ENCODE measurements at regions not wholly inside any gene's neighbourhood (a gene's known extent, or its start where the extent isn't known, plus 50 kb on each side); places are given as distances from the start of the nearest gene placed in this dataset.

DNA sequence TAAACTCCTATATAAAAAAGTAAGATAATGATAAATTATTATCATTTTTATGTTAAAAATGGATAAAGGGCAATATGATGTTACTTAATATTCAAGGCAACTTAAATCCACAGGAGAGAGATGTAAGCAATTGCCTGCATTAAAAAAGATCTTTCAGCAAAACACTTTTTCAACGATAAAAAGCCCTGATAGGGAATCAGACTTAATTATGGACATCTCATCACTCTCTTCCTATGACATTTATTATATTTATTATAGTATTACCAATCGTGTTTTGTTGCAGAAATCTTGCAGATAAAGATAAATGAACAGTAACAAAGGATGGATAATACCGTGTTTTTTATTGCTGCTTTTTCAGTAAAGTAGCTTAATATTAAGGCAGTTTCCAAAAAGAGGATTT lies 178.5 kb downstream of the SH2D1A start:
- no peak for TF ChIP-seq FOXP2 (optimal IDR thresholded peaks at IDR 0.05; ENCODE audit: borderline replicate concordance, extremely low read depth, extremely low read length, insufficient read depth)
- no peak for TF ChIP-seq POLR2AphosphoS5 (IDR thresholded peaks at IDR 0.05; ENCODE audit: low read depth, low read length)
- TF ChIP-seq, protein P1, sequence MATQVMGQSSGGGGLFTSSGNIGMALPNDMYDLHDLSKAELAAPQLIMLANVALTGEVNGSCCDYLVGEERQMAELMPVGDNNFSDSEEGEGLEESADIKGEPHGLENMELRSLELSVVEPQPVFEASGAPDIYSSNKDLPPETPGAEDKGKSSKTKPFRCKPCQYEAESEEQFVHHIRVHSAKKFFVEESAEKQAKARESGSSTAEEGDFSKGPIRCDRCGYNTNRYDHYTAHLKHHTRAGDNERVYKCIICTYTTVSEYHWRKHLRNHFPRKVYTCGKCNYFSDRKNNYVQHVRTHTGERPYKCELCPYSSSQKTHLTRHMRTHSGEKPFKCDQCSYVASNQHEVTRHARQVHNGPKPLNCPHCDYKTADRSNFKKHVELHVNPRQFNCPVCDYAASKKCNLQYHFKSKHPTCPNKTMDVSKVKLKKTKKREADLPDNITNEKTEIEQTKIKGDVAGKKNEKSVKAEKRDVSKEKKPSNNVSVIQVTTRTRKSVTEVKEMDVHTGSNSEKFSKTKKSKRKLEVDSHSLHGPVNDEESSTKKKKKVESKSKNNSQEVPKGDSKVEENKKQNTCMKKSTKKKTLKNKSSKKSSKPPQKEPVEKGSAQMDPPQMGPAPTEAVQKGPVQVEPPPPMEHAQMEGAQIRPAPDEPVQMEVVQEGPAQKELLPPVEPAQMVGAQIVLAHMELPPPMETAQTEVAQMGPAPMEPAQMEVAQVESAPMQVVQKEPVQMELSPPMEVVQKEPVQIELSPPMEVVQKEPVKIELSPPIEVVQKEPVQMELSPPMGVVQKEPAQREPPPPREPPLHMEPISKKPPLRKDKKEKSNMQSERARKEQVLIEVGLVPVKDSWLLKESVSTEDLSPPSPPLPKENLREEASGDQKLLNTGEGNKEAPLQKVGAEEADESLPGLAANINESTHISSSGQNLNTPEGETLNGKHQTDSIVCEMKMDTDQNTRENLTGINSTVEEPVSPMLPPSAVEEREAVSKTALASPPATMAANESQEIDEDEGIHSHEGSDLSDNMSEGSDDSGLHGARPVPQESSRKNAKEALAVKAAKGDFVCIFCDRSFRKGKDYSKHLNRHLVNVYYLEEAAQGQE (IDR thresholded peaks at IDR 0.05; ENCODE audit: insufficient read depth in 1 of 2, low read depth in 2 of 2, low read length in 2 of 2) = no peak
- no peak for TF ChIP-seq TAF1 (IDR thresholded peaks at IDR 0.05; ENCODE audit: borderline replicate concordance, insufficient read depth, low read length)
- TF ChIP-seq SIN3A (IDR thresholded peaks at IDR 0.05; ENCODE audit: borderline replicate concordance, insufficient read depth, low read length) = no peak

DNA sequence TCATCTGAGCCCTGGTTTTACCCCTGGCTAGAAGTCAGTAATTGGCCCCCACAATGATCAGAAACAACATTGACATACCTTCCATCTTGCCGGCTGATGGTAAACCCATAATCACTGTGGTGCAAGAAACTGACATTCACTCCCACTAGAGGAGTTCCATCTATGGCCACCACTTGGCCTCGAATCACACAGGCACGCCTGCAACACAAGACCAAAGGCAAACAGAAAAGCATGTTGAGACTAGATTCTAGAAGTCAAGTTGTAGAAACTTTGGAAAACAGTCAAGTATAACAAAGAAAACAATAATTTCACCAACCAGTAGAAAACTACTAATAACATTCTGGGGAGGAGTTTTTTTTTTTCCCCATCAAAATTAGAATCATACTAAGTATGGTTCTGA lies 183.4 kb downstream of the SH2D1A start:
- TF ChIP-seq FOXP2 (optimal IDR thresholded peaks at IDR 0.05; ENCODE audit: borderline replicate concordance, extremely low read depth, extremely low read length, insufficient read depth) (no peak), TAF1 (IDR thresholded peaks at IDR 0.05; ENCODE audit: borderline replicate concordance, insufficient read depth, low read length) (no peak), SIN3A (IDR thresholded peaks at IDR 0.05; ENCODE audit: borderline replicate concordance, insufficient read depth, low read length) (no peak), POLR2AphosphoS5 (IDR thresholded peaks at IDR 0.05; ENCODE audit: low read depth, low read length) (no peak)
- TF ChIP-seq, protein P1 (IDR thresholded peaks at IDR 0.05; ENCODE audit: insufficient read depth in 1 of 2, low read depth in 2 of 2, low read length in 2 of 2) = no peak

DNA sequence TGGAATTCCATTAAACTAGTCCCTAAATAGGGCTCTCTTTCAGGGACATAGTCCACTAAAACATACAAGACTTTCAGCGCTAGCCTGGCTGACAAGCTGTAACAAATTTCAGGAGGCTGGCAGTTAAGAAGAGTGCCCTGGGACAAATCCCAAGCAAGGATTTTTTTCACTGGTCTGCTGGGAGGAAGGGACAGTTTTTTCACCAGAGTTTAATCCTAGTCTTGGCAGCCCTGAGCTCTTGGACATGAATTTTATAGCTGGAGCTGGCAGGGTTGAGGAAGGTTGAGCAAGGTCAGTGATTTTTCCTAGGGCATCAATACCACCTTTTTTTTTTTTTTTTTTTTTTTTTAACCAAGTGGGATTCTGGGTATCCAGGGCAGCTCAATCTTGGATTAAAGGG lies 184.4 kb downstream of the SH2D1A start:
- no peak for TF ChIP-seq FOXP2 (optimal IDR thresholded peaks at IDR 0.05; ENCODE audit: borderline replicate concordance, extremely low read depth, extremely low read length, insufficient read depth)
- no peak for TF ChIP-seq TAF1 (IDR thresholded peaks at IDR 0.05; ENCODE audit: borderline replicate concordance, insufficient read depth, low read length)
- TF ChIP-seq POLR2AphosphoS5 (IDR thresholded peaks at IDR 0.05; ENCODE audit: low read depth, low read length) = no peak
- no peak for TF ChIP-seq SIN3A (IDR thresholded peaks at IDR 0.05; ENCODE audit: borderline replicate concordance, insufficient read depth, low read length)
- TF ChIP-seq, protein P1 (IDR thresholded peaks at IDR 0.05; ENCODE audit: insufficient read depth in 1 of 2, low read depth in 2 of 2, low read length in 2 of 2) = no peak

DNA sequence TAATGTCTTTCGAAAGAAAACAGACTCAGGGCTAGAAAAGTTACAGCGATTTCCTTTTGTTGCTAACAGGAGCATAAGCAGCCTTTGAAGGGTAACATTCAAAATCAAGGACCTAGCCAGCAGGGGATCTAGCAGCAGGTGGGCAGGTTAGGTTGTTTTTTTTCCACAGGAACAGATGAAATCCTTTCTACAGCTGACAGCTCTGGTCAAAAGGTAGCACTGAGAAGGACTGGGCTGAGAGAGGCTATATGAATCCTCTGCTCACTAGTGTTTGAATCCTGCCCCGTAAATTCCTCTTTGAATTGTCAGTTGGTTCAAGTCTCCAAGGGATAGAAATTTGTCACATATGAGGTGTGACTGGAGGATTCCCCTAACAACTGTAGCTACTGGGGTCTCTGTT lies 188.2 kb downstream of the SH2D1A start:
- no peak for TF ChIP-seq POLR2AphosphoS5 (IDR thresholded peaks at IDR 0.05; ENCODE audit: low read depth, low read length)
- TF ChIP-seq SIN3A (IDR thresholded peaks at IDR 0.05; ENCODE audit: borderline replicate concordance, insufficient read depth, low read length) = no peak
- TF ChIP-seq TAF1 (IDR thresholded peaks at IDR 0.05; ENCODE audit: borderline replicate concordance, insufficient read depth, low read length) = no peak
- TF ChIP-seq, protein P1 (IDR thresholded peaks at IDR 0.05; ENCODE audit: insufficient read depth in 1 of 2, low read depth in 2 of 2, low read length in 2 of 2) = no peak
- no peak for TF ChIP-seq FOXP2 (optimal IDR thresholded peaks at IDR 0.05; ENCODE audit: borderline replicate concordance, extremely low read depth, extremely low read length, insufficient read depth)

DNA sequence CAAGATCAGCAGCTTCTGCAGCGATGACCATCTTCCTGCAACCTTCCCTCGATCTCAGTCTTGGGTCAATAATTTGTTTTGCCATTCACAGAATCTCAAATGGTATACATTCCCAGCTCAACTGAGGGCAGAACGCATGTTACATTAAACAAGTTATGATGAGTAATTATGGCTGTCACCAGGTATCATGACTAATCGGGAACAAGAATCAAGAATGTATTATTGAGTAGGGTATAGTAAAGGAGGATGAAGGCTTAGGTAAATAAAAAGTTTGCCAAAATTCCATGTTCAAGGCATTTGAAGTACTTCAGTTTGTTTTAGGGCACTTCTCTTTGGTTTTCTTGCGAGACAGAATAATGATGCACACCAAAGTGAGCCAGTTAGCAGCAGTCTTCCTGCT lies 194.1 kb downstream of the SH2D1A start:
- TF ChIP-seq FOXP2 (optimal IDR thresholded peaks at IDR 0.05; ENCODE audit: borderline replicate concordance, extremely low read depth, extremely low read length, insufficient read depth) = no peak
- TF ChIP-seq TAF1 (IDR thresholded peaks at IDR 0.05; ENCODE audit: borderline replicate concordance, insufficient read depth, low read length) = no peak
